Umbilical cord (tissue), 1 donor: ENCODE measurements at regions not wholly inside any gene's neighbourhood (a gene's known extent, or its start where the extent isn't known, plus 50 kb on each side); places are given as distances from the start of the nearest gene placed in this dataset.
A peak's percentile ranks its signal among the peaks of the same experiment; 100 is the strongest.

Experiments
- DNase-seq: peaks from one replicate; pipeline ENCODE4 v3.0.0-alpha.2; 2015; ENCODE audit warnings: low spot score

DNA sequence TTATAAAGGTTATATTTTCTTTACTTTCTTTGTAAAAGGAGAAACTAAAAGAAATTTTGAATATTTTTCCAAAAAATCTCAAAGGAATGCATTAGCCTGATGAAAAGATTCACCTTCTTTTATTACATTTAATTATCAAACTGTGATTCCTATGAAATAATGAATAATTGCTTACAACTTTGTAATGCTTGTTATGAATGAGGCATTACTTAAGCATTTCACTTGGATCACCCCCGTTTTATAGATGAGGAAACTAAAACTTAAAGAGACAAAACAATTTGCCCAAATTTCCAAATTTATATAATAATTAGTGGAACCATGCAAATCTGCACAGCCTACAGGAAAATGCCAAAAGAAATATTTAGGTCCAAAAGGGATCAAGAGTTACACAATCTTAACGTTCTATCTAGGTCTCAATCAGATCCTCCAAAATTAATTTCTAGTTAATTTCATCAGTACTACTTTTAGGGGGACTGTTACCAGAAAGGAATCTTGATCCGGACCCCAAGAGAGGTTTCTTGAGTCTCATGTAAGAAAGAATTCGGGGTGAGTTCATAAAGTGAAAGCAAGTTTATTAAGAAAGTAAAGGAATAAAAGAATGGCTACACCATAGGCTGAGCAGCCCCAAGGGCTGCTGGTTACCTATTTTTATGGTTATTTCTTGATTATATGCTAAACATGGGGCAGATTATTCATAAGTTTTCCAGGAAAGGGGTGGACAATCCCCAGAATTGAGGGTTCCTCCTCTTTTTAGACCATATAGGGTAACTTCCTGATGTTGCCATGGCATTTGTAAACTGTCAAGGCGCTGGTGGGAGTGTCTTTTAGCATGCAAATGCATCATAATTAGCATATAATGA is 288.0 kb downstream of the ADGB start:
- no peak for DNase-seq

DNA sequence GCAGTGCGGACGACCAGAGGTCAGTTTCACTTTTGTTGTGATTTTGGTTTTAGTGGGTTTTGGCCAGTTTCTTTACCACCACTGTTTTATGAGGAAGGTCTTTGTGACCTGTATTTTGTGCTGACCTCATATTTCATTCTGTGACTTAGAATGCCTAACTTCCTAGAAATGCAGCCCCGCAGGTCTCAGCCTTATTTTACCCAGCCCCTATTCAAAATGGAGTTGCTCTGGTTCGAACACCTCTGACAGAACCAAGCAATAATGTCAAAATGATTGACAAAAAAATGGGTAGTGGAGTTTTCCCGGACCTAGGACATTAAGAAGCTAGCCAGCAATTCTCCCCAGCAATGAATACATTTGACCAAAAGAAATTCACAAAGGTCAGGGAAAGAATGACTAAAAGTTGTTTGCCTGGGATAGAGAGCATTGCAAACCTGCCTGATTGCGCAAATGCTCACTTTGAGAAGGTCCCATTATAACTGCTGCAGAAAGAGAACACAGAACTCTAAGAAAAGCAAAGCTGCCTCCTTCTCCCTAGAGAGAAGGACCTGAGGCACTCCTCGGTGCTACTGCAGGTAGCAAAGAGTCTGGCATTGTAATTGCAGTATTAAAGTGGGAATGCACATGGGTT is 288.8 kb downstream of the ADGB start:
- DNase-seq, result no peak

DNA sequence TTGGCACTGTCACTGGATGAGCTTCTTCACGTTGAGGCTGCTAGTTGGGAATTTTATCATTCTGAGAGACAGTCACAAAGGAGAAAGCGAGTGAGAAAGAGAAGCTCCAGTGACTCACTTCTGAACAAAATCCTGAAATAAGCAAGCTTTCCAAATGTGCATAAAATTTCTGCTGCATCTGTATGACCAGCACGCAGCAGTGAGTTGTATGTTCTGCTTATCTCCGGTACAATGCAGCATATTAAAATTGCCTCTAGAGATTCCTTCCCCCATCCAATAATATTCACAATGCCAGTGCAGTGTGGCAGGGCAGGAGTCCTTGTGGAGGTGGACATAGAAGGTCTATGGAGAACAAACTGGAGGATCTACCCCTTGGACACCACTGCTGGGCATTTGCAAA is 290.5 kb downstream of the ADGB start:
- DNase-seq, result peak; percentile 80

DNA sequence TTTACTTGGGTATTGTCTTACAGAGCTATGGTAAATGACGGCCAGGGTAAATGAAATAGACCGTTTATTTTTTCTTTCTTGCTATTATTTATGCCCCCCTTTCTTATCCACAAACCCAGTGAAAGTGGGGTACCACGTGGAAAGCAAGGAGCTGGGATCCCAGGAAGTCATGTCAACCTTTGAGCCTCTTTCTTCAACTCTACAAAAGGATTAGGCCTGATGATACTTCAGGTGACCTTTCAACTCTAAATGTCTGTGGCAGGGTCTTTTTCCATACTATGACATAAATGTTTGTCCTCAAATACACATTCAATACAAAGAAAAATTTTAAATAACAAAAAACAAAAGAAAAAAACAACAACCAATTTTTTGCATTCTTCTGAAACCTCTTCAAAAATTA is 291.4 kb downstream of the ADGB start:
- DNase-seq, result no peak

DNA sequence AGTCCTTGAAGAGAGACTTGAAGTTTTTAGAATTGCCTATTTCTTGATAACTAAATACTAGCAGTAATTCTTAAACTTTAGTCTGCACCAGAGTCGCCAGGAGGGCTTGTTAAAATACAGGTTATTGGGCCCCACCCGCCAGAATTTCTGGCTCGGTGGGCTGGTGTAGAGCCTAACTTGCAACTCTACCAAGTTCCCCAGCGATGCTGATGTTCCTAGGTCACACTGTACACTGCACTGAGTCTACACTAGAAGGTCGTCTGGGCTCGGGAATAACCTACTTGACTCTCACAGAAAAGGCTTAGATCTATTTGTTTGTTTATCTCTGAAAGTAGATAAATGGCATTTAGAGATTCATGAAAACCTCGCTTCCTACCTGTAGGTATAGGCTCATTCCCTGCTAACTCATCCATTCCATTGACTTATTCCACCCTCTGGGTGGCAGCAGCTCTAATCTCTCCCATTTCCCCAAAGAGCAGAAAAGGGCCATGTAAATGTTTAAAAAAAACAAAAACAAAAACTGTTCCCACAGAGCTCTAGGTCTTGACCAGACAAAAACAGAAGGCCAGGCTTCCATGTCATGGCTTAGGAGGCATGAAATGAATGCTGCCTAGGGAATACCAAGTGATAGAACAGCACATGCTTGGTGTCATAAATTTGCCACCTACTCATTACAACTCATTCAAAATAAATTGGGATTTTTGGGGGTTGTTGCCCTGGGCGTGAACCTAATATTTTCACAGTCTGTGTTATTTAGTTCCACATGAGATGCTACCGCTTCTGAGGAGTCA is 292.1 kb downstream of the ADGB start:
- no peak for DNase-seq

DNA sequence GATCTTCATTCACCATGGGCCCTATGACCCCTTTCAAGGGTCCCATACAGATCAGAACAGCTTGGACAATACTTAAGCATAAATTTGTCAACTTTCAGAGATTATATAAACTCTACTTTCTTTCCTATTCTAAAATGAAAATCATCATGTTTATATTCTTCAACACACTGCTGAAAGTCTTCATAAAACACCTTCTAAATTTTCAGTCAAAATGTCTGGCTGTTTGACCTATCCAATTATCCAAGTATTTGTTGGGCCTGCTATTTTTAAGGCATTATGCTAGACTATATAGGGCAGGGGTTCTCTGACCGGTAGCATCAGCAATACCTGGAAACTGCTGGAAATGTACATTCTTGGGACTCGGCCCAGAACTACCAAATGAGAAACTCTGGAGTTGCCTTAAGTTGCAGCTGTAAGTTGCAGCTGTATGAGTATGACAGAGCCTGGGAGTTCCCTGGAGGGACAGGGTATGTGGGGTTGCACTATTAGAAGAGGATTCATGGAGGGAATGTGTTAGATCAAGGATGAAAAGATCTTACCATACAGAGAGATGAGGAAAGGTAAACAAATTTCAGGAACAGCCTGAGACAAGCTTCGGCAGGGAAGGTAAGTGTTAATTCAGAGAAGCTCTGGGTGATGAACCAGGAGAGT is 293.0 kb downstream of the ADGB start:
- DNase-seq, result no peak

DNA sequence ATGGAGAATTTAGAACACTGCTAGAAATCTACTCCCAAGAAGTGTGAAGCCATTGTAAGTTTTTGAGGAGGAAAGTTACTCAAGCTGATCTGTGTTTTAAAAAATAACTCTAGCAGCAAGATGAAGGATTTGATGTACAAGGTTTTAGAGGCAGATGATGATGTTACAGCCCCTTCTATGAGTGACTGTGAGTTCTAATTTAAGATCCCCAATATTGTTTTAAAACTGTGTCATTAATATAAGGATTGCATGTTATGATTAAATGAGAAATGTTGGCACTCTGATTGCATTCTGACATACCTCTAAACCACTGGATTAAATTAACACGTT is 293.5 kb downstream of the ADGB start:
- DNase-seq, result no peak

DNA sequence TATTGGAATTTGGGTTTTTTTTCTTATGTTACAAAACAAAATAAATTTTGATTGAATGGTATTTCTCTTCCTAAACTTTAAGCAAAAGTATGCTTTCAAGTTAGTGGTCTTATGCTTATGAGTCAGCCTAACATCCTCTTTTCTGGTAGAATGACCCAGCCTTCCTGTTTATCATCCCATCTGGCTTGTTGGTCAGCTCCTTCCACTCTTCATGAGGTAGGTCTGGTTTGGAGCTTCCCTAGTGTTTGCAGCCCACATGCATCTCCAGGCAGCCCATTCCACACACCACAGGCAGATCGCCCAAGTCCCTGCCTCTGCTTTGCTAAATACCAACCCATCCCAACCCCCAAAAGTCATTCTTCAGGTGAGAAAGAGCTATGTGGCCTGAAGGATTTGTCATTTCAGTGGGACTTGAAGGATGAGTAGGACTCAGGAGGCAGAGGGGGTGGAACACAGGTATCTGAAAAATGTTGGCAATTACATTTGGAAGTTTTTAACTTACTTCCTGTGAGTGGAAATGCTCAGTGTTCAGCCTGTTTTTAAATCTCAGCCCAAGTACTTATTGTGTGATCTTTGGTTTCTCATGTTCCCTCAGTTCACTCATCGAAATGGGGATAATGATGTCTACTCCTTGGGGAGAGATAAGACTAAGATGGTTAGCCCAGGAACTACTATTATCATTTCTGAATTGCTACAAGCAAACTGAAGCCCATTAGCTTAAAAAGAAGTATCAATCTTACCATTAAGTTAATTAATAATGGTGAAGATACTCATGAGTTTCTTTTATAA is 294.0 kb downstream of the ADGB start:
- no peak for DNase-seq

DNA sequence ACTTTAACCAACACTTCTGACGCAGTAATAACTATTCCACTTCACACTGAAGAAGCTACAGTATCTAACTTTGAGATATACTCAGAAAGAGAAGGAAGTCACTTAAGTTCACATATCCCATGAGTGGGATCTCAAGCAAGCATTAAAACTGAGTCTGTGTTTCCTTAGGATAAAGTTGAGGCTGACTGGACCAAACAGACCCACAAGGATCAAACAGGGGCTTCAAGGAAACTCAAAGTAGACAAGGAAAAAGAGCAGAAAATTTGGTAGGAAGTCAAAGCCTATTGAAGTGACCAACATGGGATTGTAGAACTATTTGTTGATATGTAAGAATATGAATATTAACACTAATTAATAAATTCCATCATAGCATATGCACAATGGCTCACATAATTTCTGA is 294.9 kb downstream of the ADGB start:
- DNase-seq, result no peak

DNA sequence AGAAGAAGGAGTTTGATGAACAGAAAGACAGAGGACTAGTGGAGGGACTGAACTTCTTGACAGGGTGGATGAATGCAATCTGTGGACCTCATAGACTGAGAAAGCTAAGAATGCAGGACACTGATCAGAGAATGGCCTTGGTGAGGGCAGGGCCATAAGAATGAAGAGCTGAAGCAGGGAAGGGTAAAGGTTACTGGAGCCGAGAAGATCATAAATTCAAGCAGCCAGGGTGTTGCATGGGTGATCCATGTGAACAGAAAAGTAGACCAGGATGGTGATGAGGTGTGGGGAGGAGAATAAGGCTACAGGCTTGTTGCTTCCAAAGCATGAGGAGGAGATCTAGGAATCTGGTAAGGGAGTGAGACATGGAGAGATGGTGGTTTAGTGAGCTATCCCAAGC is 295.9 kb downstream of the ADGB start:
- no peak for DNase-seq

DNA sequence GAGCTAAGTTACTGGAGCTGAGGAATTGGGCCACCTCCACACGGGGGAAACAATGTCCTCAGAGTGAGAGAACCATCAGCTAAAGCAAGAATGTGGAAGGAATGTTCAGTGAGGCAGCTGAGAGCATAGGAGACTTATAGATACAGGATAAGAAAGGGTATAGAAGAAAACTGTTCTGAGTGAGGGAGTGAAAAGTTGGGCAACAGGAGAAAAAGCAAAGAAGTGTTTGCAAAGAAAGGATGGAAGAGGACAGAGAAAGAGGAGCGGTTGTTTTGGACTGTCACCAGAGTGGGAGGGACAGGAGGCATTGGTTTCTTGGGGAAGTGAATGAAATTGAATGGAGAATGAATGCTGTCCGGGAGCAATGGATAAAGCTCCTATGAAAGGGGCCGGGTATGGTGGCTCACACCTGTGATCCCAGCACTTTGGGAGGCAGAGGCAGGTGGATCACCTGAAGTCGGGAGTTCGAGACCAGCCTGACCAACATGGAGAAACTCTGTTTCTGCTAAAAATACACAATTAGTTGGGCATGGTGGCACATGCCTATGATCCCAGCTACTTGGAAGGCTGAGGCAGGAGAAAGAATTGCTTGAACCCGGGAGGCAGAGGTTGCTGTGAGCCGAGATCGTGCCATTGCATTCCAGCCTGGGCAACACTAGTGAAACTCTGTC is 296.5 kb downstream of the ADGB start:
- DNase-seq, result no peak

DNA sequence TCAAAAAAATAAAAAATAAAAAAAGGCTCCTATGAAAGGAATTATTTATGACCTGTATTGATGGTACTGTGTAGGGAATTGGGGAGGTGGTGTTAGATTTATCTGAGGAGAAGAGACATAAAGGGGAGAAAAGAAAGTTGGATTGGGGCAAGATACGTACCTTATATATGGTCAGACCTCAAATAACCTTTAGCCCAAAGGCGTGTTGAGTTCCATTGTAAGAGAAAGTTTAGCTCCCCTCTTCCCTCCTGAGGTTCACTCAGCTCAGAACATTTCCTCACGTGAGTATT is 296.9 kb downstream of the ADGB start:
- no peak for DNase-seq

DNA sequence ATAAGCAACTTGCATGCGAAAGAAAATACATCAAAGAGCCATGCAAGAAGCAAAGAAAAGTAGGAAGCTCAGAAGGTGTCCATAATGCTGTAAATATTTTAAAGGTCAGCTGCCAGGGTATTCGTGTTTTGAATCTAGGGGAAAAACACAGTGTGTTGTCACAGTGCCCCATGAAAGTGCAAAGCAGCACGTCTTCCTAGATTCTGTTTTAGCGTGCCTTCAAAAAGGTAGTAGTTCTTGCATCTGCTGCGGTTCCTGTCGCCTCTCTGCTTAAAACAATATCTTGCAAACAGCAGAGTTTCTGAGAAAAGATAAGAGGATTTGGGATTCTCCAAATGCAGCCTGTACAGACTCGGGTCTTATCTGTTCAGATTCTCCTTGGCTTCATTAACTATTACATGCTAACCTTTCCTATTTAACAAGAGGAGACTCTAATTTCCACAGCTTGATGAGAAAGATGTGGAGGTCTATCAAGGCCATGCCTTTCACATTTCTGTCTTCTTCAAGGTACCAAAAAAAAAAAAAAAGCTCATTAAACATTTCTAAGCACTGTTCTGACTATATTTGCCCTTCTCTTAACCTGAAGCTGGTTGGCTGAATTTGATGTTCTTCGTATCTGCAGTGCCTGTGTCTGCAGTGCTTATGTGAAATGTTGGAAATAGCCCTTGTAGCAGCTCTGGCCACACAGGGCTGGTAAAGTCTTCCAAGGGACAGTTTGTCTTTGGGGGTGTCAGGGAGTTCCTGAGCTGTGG is 297.5 kb downstream of the ADGB start:
- peak; percentile 73 for DNase-seq

DNA sequence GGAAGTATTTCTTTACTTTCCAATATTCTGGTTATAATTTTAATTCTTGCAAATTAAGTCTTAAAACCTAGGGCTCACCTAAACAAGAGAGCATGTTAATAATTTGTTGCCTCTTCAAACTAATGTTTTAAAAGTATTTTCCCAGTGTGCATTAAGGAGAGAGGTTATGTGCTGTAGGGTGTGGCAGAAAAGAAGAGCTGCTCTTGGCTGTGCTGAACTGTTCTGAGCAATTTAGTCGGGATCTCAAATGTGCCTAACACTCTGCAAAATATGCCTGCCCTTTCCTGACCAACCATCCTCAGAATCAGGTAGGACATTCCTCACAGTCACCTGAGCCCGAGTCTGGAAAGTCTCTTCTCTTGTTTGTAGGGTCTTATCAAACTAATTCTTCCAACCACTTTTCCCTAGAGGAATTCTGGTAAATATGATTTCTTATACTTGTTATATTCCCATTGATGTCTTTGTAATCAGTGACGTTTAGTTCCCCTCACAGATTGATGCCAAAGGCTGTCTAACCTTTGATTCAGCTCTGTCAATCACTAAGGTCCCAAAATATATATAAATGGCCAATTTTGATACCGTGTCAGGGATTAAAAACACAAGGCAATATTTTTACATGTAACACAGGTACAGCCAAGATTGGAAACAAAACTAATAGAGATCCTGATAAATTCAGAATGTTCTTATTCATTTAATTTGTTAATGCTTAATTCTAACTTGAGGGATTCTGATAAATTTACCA is 298.4 kb downstream of the ADGB start:
- no peak for DNase-seq

DNA sequence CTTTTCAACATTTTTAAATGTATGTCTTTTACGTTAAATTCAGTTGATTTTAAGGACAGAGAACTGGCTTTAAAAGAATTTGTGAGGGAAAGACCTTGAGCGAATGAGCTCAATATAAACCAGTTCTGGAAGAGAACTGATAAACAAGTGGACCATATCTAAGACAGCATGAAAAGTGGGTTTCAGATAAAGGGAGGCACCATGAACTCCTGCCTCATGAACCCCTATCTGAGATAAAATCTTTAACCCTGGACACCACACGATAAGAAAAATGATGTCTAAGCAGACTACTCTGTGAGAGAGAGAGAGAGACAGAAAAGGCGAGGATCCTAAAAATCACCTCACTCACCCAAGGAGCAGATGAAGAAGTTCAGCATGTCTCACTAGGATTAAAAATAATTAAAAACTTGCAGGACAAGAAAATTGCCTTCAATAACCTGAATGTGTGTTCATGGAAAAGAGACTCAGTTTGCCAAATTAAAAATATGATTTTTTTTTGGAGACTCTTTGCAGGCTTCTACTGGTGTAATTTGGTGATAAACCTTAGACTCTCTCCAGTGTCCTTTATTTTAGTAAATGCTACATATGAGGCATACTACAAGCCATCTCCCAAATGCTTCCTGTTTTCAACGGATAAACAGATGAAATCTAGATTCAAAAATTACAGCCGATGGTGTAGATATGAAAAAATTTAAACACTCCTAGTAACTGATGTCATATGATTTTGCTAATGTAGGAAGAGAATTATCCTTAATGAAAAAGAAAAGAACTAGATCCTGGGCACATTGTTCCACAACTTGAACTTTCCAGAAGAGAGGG is 299.5 kb downstream of the ADGB start:
- DNase-seq, result no peak

DNA sequence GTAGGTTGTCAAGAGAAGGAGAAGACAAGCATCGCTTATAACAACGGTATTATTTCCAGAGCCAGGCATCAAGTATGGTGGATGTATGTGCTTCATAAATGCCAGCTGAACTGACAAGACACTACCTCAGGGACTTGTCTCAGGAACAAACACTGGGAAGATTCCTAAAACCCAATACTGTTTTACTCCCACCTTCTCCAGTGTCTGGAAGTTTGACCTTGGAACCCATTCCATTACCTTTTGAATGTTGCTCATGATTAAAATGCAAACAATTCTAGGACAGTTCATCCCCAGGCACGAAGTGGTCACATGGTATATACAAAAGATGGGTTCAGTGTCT is 300.1 kb downstream of the ADGB start:
- no peak for DNase-seq

DNA sequence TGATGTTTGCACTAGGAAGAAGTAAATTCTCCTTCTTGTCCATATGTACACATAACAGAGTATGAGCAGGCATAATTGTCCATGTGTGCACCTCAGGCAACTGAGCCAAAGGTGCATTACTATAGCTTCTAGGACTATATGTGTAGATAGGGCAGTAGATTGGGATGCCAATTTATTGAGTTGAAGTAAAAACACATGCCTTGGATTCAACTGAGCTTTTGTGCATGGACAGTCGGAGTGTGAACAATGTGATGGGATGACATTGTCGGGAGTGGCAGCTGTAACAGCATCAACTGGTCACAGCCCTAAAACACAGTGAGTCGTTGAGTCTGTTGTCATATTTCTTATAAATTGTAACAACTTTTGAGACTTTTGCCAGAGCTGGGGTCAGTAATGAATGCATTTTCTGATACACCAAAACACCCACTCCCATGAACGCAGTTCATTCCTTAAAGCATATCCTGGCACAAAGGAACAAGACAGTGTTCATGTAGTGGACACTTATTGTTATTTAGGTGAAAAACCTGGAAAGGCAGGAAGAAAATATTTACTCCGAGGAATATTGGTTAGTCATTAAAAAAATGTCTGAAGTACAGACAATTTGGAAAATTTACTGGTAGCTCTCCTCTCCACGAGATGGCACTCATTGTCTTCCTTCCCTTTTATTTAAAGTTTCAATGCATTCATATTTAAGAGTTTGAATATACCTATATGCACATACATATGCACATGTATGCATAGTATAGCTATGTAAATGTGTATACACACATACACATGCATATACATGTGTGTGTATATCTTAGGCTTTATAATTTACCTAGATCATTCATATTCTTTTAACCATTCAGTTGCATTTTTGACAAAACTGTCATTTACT is 302.0 kb upstream of the STXBP5 start:
- no peak for DNase-seq

DNA sequence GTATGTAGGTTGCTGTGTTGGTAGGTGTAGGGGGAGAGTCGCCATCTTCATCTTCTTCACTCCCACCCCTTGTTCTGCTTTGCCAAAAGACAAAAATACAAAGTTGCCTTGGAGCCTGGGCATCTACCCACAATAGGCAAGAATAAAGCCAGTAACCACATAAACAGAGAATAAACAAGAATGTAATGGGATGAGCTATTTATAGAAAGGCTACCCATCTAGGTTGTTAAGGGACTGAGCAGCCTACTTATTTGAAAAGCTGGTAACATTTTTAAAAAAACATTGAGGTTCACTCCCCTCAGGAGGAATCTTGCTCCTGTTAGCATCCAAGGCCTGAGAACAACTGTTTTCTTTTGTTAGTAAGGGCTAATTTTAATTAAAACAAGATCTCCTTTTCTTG is 301.4 kb upstream of the STXBP5 start:
- DNase-seq, result no peak
